T-helper 22 cell (primary cell): ENCODE measurements at regions not wholly inside any gene's neighbourhood (a gene's known extent, or its start where the extent isn't known, plus 50 kb on each side); places are given as distances from the start of the nearest gene placed in this dataset.

ENCODE experiments used
- DNase-seq: peaks from one replicate; pipeline ENCODE4 v3.0.0-alpha.2; 2020; ENCODE audit warnings: low read depth

DNA sequence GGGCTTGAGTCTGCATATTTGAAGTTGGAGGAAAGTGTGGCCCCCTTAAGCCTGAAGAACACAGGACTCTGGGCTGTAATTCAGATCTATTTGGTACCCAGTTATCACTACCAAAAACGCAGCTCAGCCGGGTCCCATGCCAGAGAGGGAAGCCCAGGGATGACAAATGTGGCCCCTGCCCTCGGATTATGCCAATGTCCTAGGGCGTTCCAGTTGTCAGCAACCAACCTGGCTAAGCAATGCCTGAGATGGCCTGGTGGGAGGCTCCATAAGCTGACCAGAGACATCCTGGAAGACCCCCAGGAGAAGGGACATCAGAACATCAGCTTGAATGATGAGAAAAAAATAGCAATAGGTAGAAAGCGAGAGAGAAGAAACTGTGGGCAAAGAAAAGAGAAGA is 79.6 kb upstream of the UQCRFS1 start:
- DNase-seq, result no peak

GRCh38 chr19:29293292-29293691 is 80.3 kb upstream of the UQCRFS1 start:
- DNase-seq, result no peak

GRCh38 chr19:29293736-29294342 is 80.9 kb upstream of the UQCRFS1 start:
- no peak for DNase-seq

DNA sequence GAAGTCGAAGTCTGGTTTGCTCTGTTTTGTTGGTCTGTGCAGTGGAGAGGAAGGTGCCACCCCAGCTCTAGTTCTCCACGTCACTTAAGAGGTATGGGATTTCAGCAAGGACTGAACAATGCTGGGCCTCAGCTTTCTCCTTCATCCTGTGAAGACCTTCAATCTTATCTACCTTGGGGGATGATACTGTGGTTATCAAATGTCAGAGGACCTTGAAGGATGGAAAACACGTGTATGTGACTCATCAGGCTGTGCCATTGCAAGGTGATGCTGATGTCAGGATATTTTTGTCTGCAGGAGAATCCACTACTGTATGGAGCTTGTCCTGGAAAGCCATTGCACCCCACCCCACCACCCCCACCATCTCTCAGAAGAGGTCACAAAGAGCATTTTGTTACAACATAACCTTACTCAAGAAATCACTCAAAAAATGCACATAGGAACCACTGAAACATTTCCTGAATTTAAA is 81.4 kb upstream of the UQCRFS1 start:
- DNase-seq, result no peak

DNA sequence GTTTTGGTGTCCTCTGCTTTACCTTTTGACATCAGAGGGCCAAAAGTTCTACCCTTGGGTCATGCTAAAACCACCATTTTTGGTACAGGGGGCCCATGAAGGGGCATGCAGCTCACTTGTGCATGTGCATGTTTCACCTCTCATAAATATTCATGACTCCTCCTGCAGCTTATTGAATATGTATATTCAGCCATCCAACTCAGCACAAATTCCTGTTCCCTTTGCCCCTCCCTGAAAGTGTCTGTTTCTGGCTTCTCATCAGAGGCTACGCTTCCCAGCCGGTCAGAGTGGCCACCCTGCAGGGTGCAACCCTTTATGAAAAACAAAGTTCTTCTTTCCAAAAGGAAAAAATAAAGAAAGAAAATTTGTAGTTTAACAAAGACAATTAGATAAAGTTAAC is 82.3 kb upstream of the UQCRFS1 start:
- no peak for DNase-seq

GRCh38 chr19:29297381-29297780 is 84.4 kb upstream of the UQCRFS1 start:
- DNase-seq, result no peak

- no peak for DNase-seq
These were observed 86.7 kb upstream of the UQCRFS1 start for GRCh38 chr19:29299416-29300380.

DNA sequence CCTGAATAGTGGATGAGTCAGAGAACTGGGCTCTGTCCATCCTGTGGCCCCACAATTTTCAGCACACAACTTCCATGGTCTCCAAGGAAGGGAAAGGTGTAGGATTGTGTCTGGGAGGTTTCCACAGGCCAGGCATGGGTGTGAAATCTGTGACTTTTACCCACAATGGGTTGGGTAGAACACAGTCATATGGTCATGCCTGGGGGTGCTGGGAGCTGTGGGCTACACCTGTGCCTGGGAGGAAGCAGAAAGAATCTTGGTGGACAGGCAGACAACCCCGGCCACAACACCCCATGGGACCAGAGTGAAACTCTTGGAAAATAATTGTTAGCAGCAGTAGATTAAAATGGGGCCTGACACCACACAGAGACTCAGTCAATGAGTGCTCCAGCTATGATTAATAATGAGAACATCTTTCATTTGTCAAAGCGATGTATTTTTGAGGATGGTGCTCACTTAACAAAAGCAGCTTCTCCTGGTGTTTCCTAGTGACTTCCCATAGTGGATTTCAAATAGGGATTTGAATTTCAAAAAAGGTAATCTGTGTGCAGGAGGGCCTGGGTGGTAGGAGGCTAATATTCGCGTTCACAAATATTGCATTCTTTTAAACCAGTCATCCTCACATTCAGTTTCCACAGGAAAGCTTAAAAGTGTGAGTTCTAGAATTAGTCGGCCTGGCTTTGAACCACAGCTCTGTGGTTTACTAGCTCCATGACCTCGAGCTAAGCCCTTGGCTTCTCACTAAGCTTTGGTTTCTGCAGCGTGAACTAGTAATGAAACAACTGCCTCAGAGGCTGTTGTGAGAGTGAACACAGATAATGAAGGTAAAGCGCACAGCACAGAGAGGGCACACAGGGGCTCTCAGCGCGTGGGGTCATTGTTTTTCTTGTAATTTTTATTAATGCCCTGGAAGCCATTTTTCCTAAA is 89.3 kb upstream of the UQCRFS1 start:
- DNase-seq, result no peak

- no peak for DNase-seq
These were observed 90.2 kb upstream of the UQCRFS1 start for GRCh38 chr19:29303069-29303718.

GRCh38 chr19:29303719-29304090 is 90.8 kb upstream of the UQCRFS1 start:
- DNase-seq, result no peak

DNA sequence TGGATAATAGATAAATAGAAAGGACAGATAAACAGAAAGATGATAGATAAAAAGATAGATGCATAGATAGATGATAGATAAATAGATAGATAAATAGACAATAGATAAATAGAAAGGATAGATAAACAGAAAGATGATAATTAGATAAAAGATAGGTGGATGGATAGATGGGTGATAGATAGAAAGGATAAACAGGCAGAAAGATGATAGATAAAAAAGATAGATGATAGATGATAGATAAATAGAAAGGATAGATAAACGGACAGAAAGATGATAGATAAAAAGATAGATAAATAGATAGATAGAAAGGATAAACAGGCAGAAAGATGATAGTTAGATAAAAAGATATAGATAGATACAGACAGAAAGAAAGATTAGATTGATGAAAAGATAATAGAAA is 92.3 kb upstream of the UQCRFS1 start:
- no peak for DNase-seq

DNA sequence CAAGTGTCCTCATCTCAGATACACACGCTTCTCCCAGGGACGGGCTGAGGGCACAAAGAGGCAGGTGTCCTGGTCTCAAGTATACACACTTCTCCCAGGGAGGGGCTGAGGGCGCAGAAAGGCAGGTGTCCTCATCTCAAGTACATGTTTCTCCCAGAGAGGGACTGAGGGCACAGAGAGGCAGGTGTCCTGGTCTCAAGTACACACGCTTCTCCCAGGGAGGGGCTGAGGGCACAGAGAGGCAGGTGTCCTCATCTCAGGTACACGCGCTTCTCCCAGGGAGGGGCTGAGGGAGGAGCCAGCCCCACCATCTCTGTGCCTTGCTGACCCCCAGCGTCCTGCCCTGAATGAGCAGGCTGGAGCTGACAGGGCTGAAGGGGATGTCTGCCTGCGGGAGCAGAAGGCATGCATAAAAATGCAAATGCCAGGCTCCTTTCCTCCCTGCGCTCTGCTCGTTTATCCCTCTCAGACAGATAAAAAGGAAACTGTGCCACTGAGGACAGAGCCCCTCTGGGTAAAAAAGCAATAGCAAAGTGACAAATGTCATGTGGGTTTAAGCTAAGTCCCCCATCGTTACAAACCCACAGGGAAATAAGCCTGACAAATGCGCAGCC is 96.1 kb upstream of the UQCRFS1 start:
- no peak for DNase-seq

DNA sequence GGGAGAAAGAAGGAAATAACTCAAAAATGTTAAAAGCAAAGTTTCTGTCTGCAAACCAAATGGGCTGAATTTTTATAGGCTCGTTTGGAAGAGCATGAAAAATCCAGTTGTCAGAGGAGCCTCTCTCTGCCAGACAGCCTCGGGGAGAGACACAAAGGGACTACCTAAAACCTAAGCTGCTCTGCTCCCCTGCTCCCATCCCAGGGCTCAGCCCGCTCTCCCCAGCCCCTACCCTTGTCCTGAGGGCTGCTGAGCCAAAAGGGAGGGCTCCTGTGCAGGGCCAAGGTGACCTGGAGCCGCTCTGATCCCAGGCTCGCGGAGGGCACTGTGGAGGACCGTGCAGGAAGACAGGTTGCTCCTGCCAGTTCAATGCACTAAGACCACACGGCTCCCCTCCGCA is 96.7 kb upstream of the UQCRFS1 start:
- no peak for DNase-seq

DNA sequence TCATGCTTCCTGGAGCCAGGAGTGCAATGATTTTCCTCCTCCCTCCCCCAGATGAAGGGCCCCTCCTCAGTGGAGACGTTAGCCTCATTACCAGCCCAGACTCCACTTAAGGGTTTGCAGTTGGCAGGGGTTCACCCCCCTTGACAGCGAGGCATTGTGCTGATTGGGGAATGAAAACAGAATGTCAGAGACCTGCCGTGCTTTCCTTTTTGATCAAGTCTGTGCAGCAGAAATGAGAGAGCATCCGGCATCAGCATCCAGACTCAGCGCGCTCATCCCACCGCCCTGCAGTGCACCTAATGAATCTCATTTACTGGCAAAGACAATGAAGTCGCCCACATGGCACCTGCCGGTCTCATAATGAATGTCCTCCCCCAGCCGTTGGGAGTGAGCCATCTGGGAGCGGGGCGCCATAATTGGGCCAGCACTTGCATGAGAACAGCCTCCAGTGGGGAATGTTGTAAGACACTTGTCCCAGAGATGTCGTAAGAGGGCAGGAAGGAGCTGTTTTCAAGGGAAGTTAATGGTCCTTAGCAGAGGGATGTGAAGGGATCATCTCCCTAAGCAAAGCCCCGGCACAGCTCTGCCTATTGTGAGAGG is 98.3 kb upstream of the UQCRFS1 start:
- DNase-seq, result no peak

GRCh38 chr19:29315556-29316190 is 102.7 kb upstream of the UQCRFS1 start:
- DNase-seq, result no peak

DNA sequence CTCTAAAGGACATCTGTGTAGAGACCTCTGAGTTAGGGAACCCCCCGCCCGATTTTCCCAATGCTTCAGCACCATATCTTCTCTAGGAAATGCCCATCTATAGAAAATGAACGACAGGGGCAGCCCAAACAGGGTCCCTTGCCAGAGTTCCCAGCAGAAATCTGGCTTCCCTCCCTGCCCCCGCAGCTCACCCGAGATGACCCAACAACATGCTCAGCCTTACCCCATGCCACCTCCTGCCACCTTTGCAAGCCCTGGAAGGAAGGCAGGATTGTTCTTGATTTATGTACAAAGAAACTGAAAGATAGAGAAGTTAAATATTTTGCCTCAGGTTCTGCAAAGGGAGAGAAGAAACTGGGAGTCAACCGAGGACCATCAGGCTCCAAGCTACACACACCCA is 105.6 kb upstream of the UQCRFS1 start:
- no peak for DNase-seq

DNA sequence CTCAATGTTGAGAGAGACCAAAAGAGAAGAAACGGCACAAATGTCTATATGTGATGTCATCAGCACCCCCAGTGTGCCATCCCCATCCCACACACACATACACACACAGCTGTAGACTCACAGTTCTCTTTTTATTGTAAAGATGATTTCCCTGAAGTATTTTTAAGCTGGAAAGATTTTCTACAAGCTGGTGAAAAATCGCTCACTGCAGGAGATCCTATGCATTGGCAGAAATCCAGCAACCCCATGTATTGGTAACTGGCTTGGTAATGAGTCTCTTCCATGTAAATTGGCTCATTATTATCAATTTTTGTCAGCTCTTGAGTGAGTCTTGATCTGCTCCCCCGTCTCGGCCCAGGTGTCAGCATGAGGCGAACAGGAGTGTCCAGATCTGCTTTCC is 107.1 kb upstream of the UQCRFS1 start:
- DNase-seq, result no peak

- DNase-seq, result no peak
These were observed 107.7 kb upstream of the UQCRFS1 start for GRCh38 chr19:29320618-29321017.

GRCh38 chr19:29321116-29321515 is 108.2 kb upstream of the UQCRFS1 start:
- DNase-seq, result no peak

DNA sequence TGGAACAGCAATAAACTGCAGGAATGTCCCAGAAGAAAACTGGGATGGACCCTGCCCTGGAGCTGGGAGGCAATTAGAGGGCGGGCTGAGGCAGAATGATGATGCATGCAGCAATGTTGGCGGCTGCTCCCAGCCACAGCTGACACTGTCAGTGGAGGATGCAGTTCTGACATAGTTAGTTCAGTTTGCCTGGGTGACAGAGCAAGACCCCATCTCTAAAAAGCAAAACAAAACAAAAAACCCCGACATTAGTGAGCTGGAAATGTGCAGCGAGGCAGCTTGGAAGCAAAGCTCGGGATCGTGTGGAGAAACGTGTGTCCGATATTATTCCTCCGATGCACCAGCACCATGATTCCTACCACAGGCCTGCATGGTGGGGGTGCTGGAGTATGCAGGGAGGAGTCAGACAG is 110.1 kb upstream of the UQCRFS1 start:
- no peak for DNase-seq
